Naive thymus-derived CD4-positive, alpha-beta T cell (primary cell): ENCODE measurements at regions not wholly inside any gene's neighbourhood (a gene's known extent, or its start where the extent isn't known, plus 50 kb on each side); places are given as distances from the start of the nearest gene placed in this dataset.

ENCODE experiments used
- ATAC-seq: fragments of 150-1000 bp; cut with Tn5 transposase; 2 replicates; pipeline ENCODE4 v1.10.0; 2021; ENCODE audit warnings: mild to moderate bottlenecking, moderate library complexity
- CTCF ChIA-PET: fragments of 350-600 bp; sonication (Branson Sonifier 250); formaldehyde crosslinking; loops from one replicate; lab custom pipeline; 2021; ENCODE audit warnings: antibody characterized with exemption; lab: Charles Lee
- POLR2A ChIA-PET: fragments of 350-600 bp; sonication (Branson Sonifier 250); formaldehyde crosslinking; loops from one replicate; lab custom pipeline; 2021; ENCODE audit warnings: antibody characterized with exemption, inconsistent platforms; lab: Charles Lee
- DNase-seq, 9 donors: peaks; one replicate each; pipeline versions ENCODE4 v3.0.0 to v3.0.0-alpha.2; 2020 to 2022; ENCODE audit warnings: mixed read lengths in 1 of 9
- H3K27ac ChIP-seq: one replicate; pipeline ENCODE4 v1.7.0; 2013; ENCODE audit warnings: mild to moderate bottlenecking, low read depth, low read length, moderate library complexity
- H3K27me3 ChIP-seq, 2 donors: one replicate each; pipeline ENCODE4 v1.7.0; 2013; ENCODE audit warnings: low read length in 2 of 2, mild to moderate bottlenecking in 2 of 2, moderate library complexity in 2 of 2; ENCODE audit not compliant: control insufficient read depth in 2 of 2, insufficient read depth in 2 of 2
- H3K36me3 ChIP-seq, 3 experiments: 1 replicate in 2 of 3; 2 replicates in 1 of 3; pipeline ENCODE4 v1.7.0; 2013; ENCODE audit warnings: low read length in 3 of 3, mild to moderate bottlenecking in 3 of 3, moderate library complexity in 1 of 3; ENCODE audit not compliant: insufficient read depth in 3 of 3, control insufficient read depth in 2 of 3
- H3K4me1 ChIP-seq, 2 donors: one replicate each; pipeline ENCODE4 v1.7.0; 2013; ENCODE audit warnings: low read length in 2 of 2, mild to moderate bottlenecking in 2 of 2, moderate library complexity in 1 of 2; ENCODE audit not compliant: control insufficient read depth in 2 of 2, insufficient read depth in 2 of 2
- H3K4me3 ChIP-seq: 2 replicates; pipeline ENCODE4 v1.7.0; 2013; ENCODE audit warnings: mild to moderate bottlenecking, low read length
- H3K9me3 ChIP-seq, 3 experiments: 1 replicate in 2 of 3; 2 replicates in 1 of 3; pipeline ENCODE4 v1.7.0; 2013; ENCODE audit warnings: low read length in 3 of 3; ENCODE audit not compliant: control insufficient read depth in 2 of 3
- H3K27ac Mint-ChIP-seq, 9 donors: one replicate each; pipeline ENCODE4 v1.8.0; 2020 to 2022; ENCODE audit warnings: mixed read lengths in 9 of 9, mild to moderate bottlenecking in 8 of 9, moderate library complexity in 5 of 9, inconsistent platforms in 2 of 9
- H3K27me3 Mint-ChIP-seq, 5 donors: one replicate each; pipeline ENCODE4 v1.8.0; 2021 to 2022; ENCODE audit warnings: mixed read lengths in 5 of 5, mild to moderate bottlenecking in 1 of 5
- H3K36me3 Mint-ChIP-seq, 5 donors: one replicate each; pipeline ENCODE4 v1.8.0; 2020 to 2022; ENCODE audit warnings: mixed read lengths in 5 of 5, mild to moderate bottlenecking in 3 of 5, inconsistent platforms in 1 of 5
- H3K4me1 Mint-ChIP-seq, 7 donors: one replicate each; pipeline ENCODE4 v1.8.0; 2020 to 2022; ENCODE audit warnings: mixed read lengths in 7 of 7, mild to moderate bottlenecking in 3 of 7, inconsistent platforms in 1 of 7
- H3K4me3 Mint-ChIP-seq, 10 donors: one replicate each; pipeline ENCODE4 v1.8.0; 2020 to 2022; ENCODE audit warnings: mild to moderate bottlenecking in 10 of 10, mixed read lengths in 10 of 10, moderate library complexity in 6 of 10, inconsistent platforms in 2 of 10
- H3K9me3 Mint-ChIP-seq, 11 donors: one replicate each; pipeline ENCODE4 v1.8.0; 2020 to 2022; ENCODE audit warnings: mixed read lengths in 11 of 11, mild to moderate bottlenecking in 4 of 11, inconsistent platforms in 1 of 11, moderate library complexity in 1 of 11
- intact Hi-C, 2 donors: fragments of 100-400 bp; cut with micrococcal nuclease; formaldehyde crosslinking; loops; one replicate each; pipeline ENCODE4 v1.15.1; 2023

DNA sequence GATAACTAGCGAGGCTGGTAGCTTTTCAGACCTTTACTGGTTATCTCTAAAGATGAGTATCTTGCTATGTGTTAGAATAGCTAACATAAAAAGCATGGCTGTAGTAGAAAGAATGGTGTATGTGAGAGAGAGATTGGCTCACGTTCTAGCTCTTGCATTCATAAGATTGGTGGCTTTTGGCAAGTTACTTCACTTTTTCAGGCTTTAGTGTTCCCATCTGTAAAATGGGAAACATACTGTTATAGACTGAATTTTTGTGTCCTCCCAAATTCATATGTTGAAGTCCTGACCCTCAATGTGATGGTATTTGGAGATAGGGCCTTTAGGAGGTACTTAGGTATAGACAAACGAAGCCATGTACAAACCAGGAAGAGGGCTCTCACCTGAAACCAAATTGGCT lies 302.4 kb upstream of the KLF4 start:
- Histone ChIP-seq H3K4me1 (no peaks in the 10 kb centered on the region), H3K36me3 (no peaks in the 10 kb centered on the region), H3K27ac (no peak overlapping the region), H3K4me3 (no peak overlapping the region), H3K9me3 (no peaks in the 10 kb centered on the region), H3K27me3 (no peaks in the 10 kb centered on the region)
- no peak for DNase-seq
- Mint-ChIP-seq H3K4me3 (no peak overlapping the region), H3K27me3 (no peaks in the 10 kb centered on the region), H3K36me3 (no peaks in the 10 kb centered on the region), H3K4me1 (no peaks in the 10 kb centered on the region), H3K9me3 (peaks cover 0 to 13% (median 5%) of the 10 kb centered on the region in 11 donors), H3K27ac (no peak overlapping the region)
- CTCF ChIA-PET, result no interaction called here
- intact Hi-C loops, result no loop called here
- POLR2A ChIA-PET, result no interaction called here
- no peak for ATAC-seq

DNA sequence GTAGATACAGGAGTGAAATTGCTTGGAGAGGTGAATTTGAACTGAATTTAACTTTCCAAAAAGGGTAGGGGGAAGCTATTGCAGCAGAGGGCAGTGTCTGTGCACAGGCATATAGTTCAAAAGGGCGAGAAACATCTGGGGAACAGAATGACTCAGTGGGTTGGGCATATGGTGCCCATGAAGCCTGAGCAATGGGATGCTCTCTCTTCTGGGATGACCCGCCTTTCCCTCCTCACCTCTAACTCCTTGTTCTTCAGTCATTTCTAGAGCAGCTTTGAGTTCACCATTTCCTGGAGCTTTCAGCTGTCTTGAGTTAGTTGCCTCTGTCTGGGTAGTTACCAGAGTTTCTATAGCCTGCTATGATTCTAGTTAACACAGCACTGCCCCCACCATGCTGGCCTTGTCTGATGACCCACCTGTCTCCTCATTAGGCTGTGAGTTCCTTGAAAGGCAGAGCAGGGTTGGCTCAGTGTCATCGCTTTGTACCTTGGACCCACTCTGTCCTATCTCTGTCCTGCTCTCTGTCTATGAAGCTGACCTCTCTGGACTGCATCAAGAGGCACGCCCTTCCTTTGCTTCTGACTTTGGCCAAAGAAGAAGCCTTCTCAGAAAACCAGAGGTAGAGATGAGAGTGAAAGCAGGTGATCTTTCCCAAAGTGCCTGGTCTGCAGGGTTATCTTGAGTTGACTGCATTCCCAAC lies 299.6 kb upstream of the KLF4 start:
- no peak for ATAC-seq
- Mint-ChIP-seq H3K36me3 (no peaks in the 10 kb centered on the region), H3K27me3 (no peaks in the 10 kb centered on the region), H3K4me1 (no peaks in the 10 kb centered on the region), H3K9me3 (peaks cover 0 to 11% (median 3%) of the 10 kb centered on the region in 11 donors), H3K27ac (no peak overlapping the region), H3K4me3 (no peak overlapping the region)
- H3K9me3 ChIP-seq, result no peaks in the 10 kb centered on the region
- no peaks in the 10 kb centered on the region for H3K27me3 ChIP-seq
- no peak overlapping the region for H3K27ac ChIP-seq
- POLR2A ChIA-PET, result no interaction called here
- H3K36me3 ChIP-seq, result no peaks in the 10 kb centered on the region
- CTCF ChIA-PET, result no interaction called here
- no peaks in the 10 kb centered on the region for H3K4me1 ChIP-seq
- intact Hi-C loops, result no loop called here
- no peak for DNase-seq
- no peak overlapping the region for H3K4me3 ChIP-seq

DNA sequence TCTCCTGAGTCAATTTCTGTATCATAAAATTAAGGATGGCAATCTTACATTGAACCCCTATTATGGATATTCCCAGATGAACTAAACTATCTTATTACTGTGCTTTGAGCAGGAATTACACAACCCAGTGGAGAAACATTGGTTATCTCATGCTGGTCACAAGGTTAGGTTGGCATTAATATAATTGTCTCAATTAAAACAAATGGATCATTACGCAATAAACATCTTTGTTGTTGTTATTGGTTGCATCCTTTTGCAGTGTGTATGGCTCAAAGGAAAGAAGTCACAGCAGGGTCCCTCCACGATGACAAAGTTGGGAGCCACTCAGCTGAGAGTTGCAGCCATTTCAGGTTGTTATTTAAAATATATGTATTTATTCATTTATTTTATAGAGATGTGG lies 297.0 kb upstream of the KLF4 start:
- no peak overlapping the region for H3K4me3 Mint-ChIP-seq
- no peak overlapping the region for H3K4me3 ChIP-seq
- peaks cover 0 to 11% (median 0%) of the 10 kb centered on the region in 11 donors for H3K9me3 Mint-ChIP-seq
- DNase-seq (no peak), ATAC-seq (no peak)
- ChIA-PET POLR2A (no interaction called here), CTCF (no interaction called here)
- no peaks in the 10 kb centered on the region for H3K4me1 ChIP-seq
- no peaks in the 10 kb centered on the region for H3K27me3 Mint-ChIP-seq
- intact Hi-C loops, result no loop called here
- no peaks in the 10 kb centered on the region for H3K4me1 Mint-ChIP-seq
- no peaks in the 10 kb centered on the region for H3K36me3 Mint-ChIP-seq
- no peaks in the 10 kb centered on the region for H3K27me3 ChIP-seq
- H3K27ac Mint-ChIP-seq, result no peak overlapping the region
- no peaks in the 10 kb centered on the region for H3K36me3 ChIP-seq
- no peak overlapping the region for H3K27ac ChIP-seq
- H3K9me3 ChIP-seq, result no peaks in the 10 kb centered on the region

DNA sequence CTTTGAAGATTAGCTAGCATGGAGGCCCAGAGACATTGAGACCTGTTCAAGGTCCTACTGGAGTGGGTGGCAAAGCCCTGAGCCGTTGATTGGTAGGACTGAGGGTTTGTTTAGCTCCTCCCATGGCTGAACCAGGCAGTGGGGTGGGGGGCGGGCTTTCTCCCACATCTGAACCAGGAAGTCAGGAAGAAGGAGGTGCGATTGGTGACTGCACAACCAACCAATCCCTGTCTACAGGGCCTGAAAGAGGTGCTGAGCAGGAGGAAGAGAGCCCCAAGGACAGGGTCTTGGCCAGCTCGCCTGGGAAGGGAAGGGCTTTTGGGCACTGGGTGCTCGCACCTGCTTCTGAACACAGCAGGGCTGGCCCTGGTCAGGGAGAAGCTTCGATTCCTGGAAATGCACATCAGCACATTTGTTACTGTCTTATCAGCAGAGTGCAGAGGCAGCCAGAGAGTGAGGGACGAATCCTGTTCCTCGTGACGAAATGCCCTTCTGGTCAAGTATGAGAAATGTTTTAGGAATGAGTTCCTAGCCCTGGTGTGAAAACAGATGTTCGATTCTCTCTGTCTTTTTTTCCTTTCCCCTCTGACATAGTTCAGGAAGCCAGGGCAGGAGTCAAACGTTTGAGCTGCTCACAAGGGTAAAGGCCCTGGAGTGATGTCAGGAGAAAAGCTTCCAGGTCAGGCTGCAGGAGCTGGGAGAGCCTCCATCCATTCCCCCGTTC lies 294.8 kb upstream of the KLF4 start:
- no peak overlapping the region for H3K4me3 ChIP-seq
- ATAC-seq, result no peak
- no peak for DNase-seq
- intact Hi-C loops, result no loop called here
- no peak overlapping the region for H3K27ac Mint-ChIP-seq
- no peaks in the 10 kb centered on the region for H3K4me1 Mint-ChIP-seq
- H3K9me3 Mint-ChIP-seq, result peaks cover 0 to 11% (median 0%) of the 10 kb centered on the region in 11 donors
- H3K4me3 Mint-ChIP-seq, result no peak overlapping the region
- H3K27me3 Mint-ChIP-seq, result no peaks in the 10 kb centered on the region
- no peaks in the 10 kb centered on the region for H3K27me3 ChIP-seq
- ChIA-PET CTCF (interaction anchor here (0.7 kb wide), 1 partner anchor 346 kb away, joined by 3 read pairs; no protein-coding TSS in a partner anchor), POLR2A (no interaction called here)
- H3K4me1 ChIP-seq, result no peaks in the 10 kb centered on the region
- H3K36me3 ChIP-seq, result no peaks in the 10 kb centered on the region
- H3K9me3 ChIP-seq, result no peaks in the 10 kb centered on the region
- H3K27ac ChIP-seq, result no peak overlapping the region
- no peaks in the 10 kb centered on the region for H3K36me3 Mint-ChIP-seq

DNA sequence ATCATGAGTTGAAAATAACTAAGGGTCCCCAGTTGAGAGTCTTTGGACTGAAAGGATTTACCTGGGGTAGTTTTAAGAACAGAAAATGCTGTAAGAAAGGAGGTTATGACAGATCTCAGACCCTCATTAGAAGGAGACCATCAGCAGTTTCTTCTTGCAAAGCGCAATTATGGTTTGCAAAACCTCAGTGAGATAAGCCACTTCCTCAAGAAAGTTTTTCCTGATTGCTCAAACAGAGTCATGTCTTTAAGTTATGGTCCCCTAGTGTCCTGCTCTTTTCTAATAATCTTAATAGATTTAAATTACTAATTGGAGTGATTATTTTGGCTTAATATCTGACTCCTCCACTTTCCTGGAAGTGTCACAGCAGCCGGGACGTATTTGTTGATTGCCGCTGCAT lies 293.2 kb upstream of the KLF4 start:
- Histone ChIP-seq H3K27me3 (no peaks in the 10 kb centered on the region), H3K27ac (no peak overlapping the region), H3K4me3 (no peak overlapping the region), H3K4me1 (no peaks in the 10 kb centered on the region), H3K9me3 (no peaks in the 10 kb centered on the region), H3K36me3 (no peaks in the 10 kb centered on the region)
- ChIA-PET CTCF (no interaction called here), POLR2A (no interaction called here)
- H3K4me3 Mint-ChIP-seq, result no peak overlapping the region
- H3K9me3 Mint-ChIP-seq, result peaks cover 0 to 7% (median 0%) of the 10 kb centered on the region in 11 donors
- H3K27ac Mint-ChIP-seq, result no peak overlapping the region
- no peaks in the 10 kb centered on the region for H3K36me3 Mint-ChIP-seq
- ATAC-seq (no peak), DNase-seq (no peak)
- intact Hi-C loops, result no loop called here
- H3K4me1 Mint-ChIP-seq, result no peaks in the 10 kb centered on the region
- H3K27me3 Mint-ChIP-seq, result no peaks in the 10 kb centered on the region

DNA sequence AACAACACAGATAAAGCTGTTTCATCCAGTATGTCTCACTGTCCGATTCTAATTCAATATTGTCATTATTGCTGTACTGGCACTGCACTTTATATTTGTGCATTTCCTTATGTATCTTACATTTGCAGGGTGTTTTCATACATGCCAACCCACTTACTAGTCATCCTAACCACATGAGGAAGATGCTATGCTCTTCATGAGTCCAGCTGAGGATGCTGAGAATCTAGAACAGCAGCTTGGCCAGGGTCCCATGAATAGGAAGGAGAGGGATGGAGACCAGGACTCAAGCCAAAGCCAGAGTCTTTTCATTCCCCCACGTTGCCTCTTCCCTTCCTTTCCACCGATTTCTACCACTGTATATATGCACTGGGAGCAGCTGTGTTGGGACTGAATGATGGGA lies 292.8 kb upstream of the KLF4 start:
- H3K4me3 Mint-ChIP-seq, result no peak overlapping the region
- Histone ChIP-seq H3K9me3 (no peaks in the 10 kb centered on the region), H3K27me3 (no peaks in the 10 kb centered on the region), H3K4me3 (no peak overlapping the region), H3K27ac (no peak overlapping the region), H3K36me3 (no peaks in the 10 kb centered on the region), H3K4me1 (no peaks in the 10 kb centered on the region)
- H3K36me3 Mint-ChIP-seq, result no peaks in the 10 kb centered on the region
- peaks cover 0 to 6% (median 0%) of the 10 kb centered on the region in 11 donors for H3K9me3 Mint-ChIP-seq
- H3K27ac Mint-ChIP-seq, result no peak overlapping the region
- CTCF ChIA-PET, result no interaction called here
- intact Hi-C loops, result no loop called here
- POLR2A ChIA-PET, result no interaction called here
- ATAC-seq, result no peak
- H3K4me1 Mint-ChIP-seq, result no peaks in the 10 kb centered on the region
- H3K27me3 Mint-ChIP-seq, result no peaks in the 10 kb centered on the region
- DNase-seq, result no peak

DNA sequence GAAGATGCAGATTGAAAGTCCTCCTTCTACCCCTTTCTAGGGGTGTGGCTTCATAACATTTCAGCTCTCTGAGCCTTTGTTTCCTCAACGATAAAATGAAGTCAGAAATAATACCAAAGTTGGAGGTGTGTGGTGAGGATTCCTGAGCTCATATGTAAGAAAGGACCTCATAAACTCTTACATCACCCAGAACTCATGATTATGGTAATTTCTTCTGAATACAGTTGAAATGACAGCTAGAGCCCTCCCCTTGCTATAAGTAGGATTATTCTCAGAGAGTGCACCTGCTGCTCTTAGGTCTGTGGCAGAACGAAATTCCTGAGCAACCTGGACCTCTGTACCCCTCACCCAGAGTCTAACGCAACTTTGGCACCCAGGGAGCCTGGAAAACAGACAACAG lies 291.4 kb upstream of the KLF4 start:
- intact Hi-C loops, result no loop called here
- no peak overlapping the region for H3K27ac ChIP-seq
- H3K36me3 ChIP-seq, result no peaks in the 10 kb centered on the region
- no peaks in the 10 kb centered on the region for H3K9me3 ChIP-seq
- Mint-ChIP-seq H3K27me3 (no peaks in the 10 kb centered on the region), H3K4me3 (peak overlapping the region in 1 of 10 donors; percentile 30), H3K36me3 (no peaks in the 10 kb centered on the region), H3K27ac (no peak overlapping the region), H3K4me1 (no peaks in the 10 kb centered on the region), H3K9me3 (peaks cover 0 to 3% (median 0%) of the 10 kb centered on the region in 11 donors)
- POLR2A ChIA-PET, result no interaction called here
- H3K27me3 ChIP-seq, result no peaks in the 10 kb centered on the region
- no peaks in the 10 kb centered on the region for H3K4me1 ChIP-seq
- no peak overlapping the region for H3K4me3 ChIP-seq
- DNase-seq, result no peak
- CTCF ChIA-PET, result no interaction called here
- ATAC-seq, result no peak
